H1 (cell line): ENCODE measurements at regions not wholly inside any gene's neighbourhood (a gene's known extent, or its start where the extent isn't known, plus 50 kb on each side); places are given as distances from the start of the nearest gene placed in this dataset.

Experiments
- CBX5 ChIP-seq: fragments of 300-800, 300-1000 bp; sonication (generic); IDR thresholded peaks from 2 replicates; pipeline ENCODE4 v1.7.1; 2016; ENCODE audit warnings: antibody characterized with exemption, low read length, low read depth
- CBX8 ChIP-seq: fragments of 300-800, 300-1000 bp; sonication (generic); IDR thresholded peaks from 2 replicates; pipeline ENCODE4 v1.7.1; 2016; ENCODE audit warnings: low read depth, low read length, borderline replicate concordance
- EP300 ChIP-seq, 2 experiments: IDR thresholded peaks; 1 replicate in 1 of 2; 2 replicates in 1 of 2; pipeline ENCODE4 v1.6.1; 2011 to 2012; ENCODE audit warnings: low read depth in 2 of 2, low read length in 2 of 2, mild to moderate bottlenecking in 2 of 2, borderline replicate concordance in 1 of 2, inconsistent platforms in 1 of 2, moderate library complexity in 1 of 2
- NANOG ChIP-seq: IDR thresholded peaks from 2 replicates; pipeline ENCODE4 v1.6.1; 2011; ENCODE audit warnings: low read length, low read depth, mild to moderate bottlenecking, inconsistent platforms; ENCODE audit not compliant: insufficient read depth, poor library complexity, severe bottlenecking
- NRF1 ChIP-seq: IDR thresholded peaks from 2 replicates; pipeline ENCODE4 v1.6.1; 2011; ENCODE audit warnings: mild to moderate bottlenecking, low read depth, low read length, improper control_type of control experiment
- POLR2AphosphoS5 ChIP-seq: IDR thresholded peaks from 2 replicates; pipeline ENCODE4 v1.6.1; 2011; ENCODE audit warnings: low read depth, low read length
- POU5F1 ChIP-seq: IDR thresholded peaks from 2 replicates; pipeline ENCODE4 v1.6.1; 2011; ENCODE audit warnings: low read depth, mild to moderate bottlenecking, low read length, moderate library complexity
- RXRA ChIP-seq: IDR thresholded peaks from 2 replicates; pipeline ENCODE4 v1.6.1; 2011; ENCODE audit warnings: low read depth, mild to moderate bottlenecking, low read length, moderate library complexity; ENCODE audit not compliant: insufficient read depth
- SIX5 ChIP-seq: IDR thresholded peaks from 2 replicates; pipeline ENCODE4 v1.6.1; 2011; ENCODE audit warnings: mild to moderate bottlenecking, low read depth, low read length
- TF ChIP-seq, protein P1 (sequence below): fragments of 300-600 bp; sonication (generic); IDR thresholded peaks from 2 replicates; pipeline ENCODE4 v1.7.1; 2012; ENCODE audit warnings: low read length, moderate library complexity, mild to moderate bottlenecking, inconsistent platforms; ENCODE audit not compliant: insufficient replicate concordance
- TF ChIP-seq, protein P2 (sequence below): IDR thresholded peaks from 2 replicates; pipeline ENCODE4 v1.6.1; 2011; ENCODE audit warnings: low read length, improper control_type of control experiment

DNA sequence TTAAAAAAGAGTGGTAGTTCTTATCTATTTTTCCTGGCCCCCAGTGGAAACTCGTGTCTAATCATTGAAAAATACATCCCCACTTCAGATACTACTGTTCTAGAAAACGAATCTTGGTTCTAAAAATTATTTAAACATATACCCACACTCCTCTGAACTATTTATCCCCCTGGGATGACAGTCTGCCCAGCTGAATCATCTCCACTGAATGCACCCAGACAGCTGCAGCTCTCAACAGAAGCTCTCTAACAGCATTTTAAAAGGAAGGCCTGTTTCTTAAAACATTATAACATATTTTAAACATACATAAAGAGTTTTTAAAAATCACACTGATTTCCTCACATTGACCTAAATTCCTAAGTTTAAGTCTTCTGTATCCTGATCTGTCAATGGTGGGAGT lies 544.6 kb upstream of the PHF14 start (continued):
- TF ChIP-seq, protein P1, sequence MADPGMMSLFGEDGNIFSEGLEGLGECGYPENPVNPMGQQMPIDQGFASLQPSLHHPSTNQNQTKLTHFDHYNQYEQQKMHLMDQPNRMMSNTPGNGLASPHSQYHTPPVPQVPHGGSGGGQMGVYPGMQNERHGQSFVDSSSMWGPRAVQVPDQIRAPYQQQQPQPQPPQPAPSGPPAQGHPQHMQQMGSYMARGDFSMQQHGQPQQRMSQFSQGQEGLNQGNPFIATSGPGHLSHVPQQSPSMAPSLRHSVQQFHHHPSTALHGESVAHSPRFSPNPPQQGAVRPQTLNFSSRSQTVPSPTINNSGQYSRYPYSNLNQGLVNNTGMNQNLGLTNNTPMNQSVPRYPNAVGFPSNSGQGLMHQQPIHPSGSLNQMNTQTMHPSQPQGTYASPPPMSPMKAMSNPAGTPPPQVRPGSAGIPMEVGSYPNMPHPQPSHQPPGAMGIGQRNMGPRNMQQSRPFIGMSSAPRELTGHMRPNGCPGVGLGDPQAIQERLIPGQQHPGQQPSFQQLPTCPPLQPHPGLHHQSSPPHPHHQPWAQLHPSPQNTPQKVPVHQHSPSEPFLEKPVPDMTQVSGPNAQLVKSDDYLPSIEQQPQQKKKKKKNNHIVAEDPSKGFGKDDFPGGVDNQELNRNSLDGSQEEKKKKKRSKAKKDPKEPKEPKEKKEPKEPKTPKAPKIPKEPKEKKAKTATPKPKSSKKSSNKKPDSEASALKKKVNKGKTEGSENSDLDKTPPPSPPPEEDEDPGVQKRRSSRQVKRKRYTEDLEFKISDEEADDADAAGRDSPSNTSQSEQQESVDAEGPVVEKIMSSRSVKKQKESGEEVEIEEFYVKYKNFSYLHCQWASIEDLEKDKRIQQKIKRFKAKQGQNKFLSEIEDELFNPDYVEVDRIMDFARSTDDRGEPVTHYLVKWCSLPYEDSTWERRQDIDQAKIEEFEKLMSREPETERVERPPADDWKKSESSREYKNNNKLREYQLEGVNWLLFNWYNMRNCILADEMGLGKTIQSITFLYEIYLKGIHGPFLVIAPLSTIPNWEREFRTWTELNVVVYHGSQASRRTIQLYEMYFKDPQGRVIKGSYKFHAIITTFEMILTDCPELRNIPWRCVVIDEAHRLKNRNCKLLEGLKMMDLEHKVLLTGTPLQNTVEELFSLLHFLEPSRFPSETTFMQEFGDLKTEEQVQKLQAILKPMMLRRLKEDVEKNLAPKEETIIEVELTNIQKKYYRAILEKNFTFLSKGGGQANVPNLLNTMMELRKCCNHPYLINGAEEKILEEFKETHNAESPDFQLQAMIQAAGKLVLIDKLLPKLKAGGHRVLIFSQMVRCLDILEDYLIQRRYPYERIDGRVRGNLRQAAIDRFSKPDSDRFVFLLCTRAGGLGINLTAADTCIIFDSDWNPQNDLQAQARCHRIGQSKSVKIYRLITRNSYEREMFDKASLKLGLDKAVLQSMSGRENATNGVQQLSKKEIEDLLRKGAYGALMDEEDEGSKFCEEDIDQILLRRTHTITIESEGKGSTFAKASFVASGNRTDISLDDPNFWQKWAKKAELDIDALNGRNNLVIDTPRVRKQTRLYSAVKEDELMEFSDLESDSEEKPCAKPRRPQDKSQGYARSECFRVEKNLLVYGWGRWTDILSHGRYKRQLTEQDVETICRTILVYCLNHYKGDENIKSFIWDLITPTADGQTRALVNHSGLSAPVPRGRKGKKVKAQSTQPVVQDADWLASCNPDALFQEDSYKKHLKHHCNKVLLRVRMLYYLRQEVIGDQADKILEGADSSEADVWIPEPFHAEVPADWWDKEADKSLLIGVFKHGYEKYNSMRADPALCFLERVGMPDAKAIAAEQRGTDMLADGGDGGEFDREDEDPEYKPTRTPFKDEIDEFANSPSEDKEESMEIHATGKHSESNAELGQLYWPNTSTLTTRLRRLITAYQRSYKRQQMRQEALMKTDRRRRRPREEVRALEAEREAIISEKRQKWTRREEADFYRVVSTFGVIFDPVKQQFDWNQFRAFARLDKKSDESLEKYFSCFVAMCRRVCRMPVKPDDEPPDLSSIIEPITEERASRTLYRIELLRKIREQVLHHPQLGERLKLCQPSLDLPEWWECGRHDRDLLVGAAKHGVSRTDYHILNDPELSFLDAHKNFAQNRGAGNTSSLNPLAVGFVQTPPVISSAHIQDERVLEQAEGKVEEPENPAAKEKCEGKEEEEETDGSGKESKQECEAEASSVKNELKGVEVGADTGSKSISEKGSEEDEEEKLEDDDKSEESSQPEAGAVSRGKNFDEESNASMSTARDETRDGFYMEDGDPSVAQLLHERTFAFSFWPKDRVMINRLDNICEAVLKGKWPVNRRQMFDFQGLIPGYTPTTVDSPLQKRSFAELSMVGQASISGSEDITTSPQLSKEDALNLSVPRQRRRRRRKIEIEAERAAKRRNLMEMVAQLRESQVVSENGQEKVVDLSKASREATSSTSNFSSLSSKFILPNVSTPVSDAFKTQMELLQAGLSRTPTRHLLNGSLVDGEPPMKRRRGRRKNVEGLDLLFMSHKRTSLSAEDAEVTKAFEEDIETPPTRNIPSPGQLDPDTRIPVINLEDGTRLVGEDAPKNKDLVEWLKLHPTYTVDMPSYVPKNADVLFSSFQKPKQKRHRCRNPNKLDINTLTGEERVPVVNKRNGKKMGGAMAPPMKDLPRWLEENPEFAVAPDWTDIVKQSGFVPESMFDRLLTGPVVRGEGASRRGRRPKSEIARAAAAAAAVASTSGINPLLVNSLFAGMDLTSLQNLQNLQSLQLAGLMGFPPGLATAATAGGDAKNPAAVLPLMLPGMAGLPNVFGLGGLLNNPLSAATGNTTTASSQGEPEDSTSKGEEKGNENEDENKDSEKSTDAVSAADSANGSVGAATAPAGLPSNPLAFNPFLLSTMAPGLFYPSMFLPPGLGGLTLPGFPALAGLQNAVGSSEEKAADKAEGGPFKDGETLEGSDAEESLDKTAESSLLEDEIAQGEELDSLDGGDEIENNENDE: no peak
- TF ChIP-seq CBX8 (no peak), NANOG (no peak), POU5F1 (no peak), RXRA (no peak), EP300 (IDR thresholded peaks at IDR 0.05; ENCODE audit: borderline replicate concordance in 1 of 2, low read depth in 2 of 2, low read length in 2 of 2) (no peak), POLR2AphosphoS5 (no peak), NRF1 (no peak), CBX5 (no peak), SIX5 (no peak)
- TF ChIP-seq, protein P2, sequence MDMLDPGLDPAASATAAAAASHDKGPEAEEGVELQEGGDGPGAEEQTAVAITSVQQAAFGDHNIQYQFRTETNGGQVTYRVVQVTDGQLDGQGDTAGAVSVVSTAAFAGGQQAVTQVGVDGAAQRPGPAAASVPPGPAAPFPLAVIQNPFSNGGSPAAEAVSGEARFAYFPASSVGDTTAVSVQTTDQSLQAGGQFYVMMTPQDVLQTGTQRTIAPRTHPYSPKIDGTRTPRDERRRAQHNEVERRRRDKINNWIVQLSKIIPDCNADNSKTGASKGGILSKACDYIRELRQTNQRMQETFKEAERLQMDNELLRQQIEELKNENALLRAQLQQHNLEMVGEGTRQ: no peak
